GM23338 (cell line): ENCODE measurements at regions not wholly inside any gene's neighbourhood (a gene's known extent, or its start where the extent isn't known, plus 50 kb on each side); places are given as distances from the start of the nearest gene placed in this dataset.

Source experiments
- ATAC-seq: fragments of 200-7000 bp; cut with Tn5 transposase; 3 replicates; pipeline ENCODE4 v1.9.1; 2020
- DNase-seq: peaks from one replicate; pipeline ENCODE4 v3.0.0-alpha.2; 2015; ENCODE audit warnings: low spot score
- H2AFZ ChIP-seq: fragments of 200-600 bp; sonication (generic); 2 replicates; pipeline ENCODE4 v1.8.0; 2016; ENCODE audit warnings: antibody characterized with exemption, mild to moderate bottlenecking, moderate library complexity
- H3F3A ChIP-seq: fragments of 200-600 bp; sonication (generic); replicated peaks from 2 replicates; pipeline ENCODE4 v1.8.0; 2017; ENCODE audit warnings: antibody characterized with exemption, mixed run types, low read depth
- H3K27ac ChIP-seq: fragments of 200-600 bp; sonication (generic); 2 replicates; pipeline ENCODE4 v1.6.1; 2016; ENCODE audit warnings: low read depth
- H3K27me3 ChIP-seq: fragments of 200-600 bp; sonication (generic); 2 replicates; pipeline ENCODE4 v1.8.0; 2016; ENCODE audit warnings: mild to moderate bottlenecking, mixed run types, moderate library complexity; ENCODE audit not compliant: insufficient read depth
- H3K36me3 ChIP-seq: fragments of 200-600 bp; sonication (generic); 2 replicates; pipeline ENCODE4 v1.8.0; 2016; ENCODE audit warnings: mild to moderate bottlenecking; ENCODE audit not compliant: insufficient read depth
- H3K4me1 ChIP-seq: fragments of 200-600 bp; sonication (generic); 2 replicates; pipeline ENCODE4 v1.8.0; 2016; ENCODE audit warnings: mild to moderate bottlenecking, moderate library complexity; ENCODE audit not compliant: insufficient read depth
- H3K4me2 ChIP-seq: fragments of 200-600 bp; sonication (generic); 2 replicates; pipeline ENCODE4 v1.7.1; 2017; ENCODE audit warnings: mixed run types
- H3K4me3 ChIP-seq: fragments of 200-600 bp; sonication (generic); 2 replicates; pipeline ENCODE4 v1.6.1; 2016; ENCODE audit warnings: mixed run types
- H3K79me2 ChIP-seq: fragments of 200-600 bp; sonication (generic); replicated peaks from 2 replicates; pipeline ENCODE4 v1.8.0; 2017; ENCODE audit warnings: mild to moderate bottlenecking; ENCODE audit not compliant: insufficient read depth
- H3K9me2 ChIP-seq: fragments of 200-600 bp; sonication (generic); 2 replicates; pipeline ENCODE4 v1.8.0; 2017; ENCODE audit not compliant: insufficient read depth
- H4K20me1 ChIP-seq: fragments of 200-600 bp; sonication (generic); replicated peaks from 2 replicates; pipeline ENCODE4 v1.8.0; 2017; ENCODE audit warnings: mild to moderate bottlenecking; ENCODE audit not compliant: insufficient read depth
- H3K27ac Mint-ChIP-seq: 2 replicates; pipeline ENCODE4 v1.8.0; 2020; ENCODE audit warnings: inconsistent platforms, mild to moderate bottlenecking, moderate library complexity, mixed read lengths
- H3K27me3 Mint-ChIP-seq: 3 replicates; pipeline ENCODE4 v1.8.0; 2022; ENCODE audit warnings: low read depth, mild to moderate bottlenecking, moderate library complexity, mixed read lengths, inconsistent platforms; ENCODE audit not compliant: insufficient read depth, poor library complexity
- H3K36me3 Mint-ChIP-seq: 3 replicates; pipeline ENCODE4 v1.8.0; 2021; ENCODE audit warnings: low read depth, mild to moderate bottlenecking, inconsistent platforms, moderate library complexity, mixed read lengths
- H3K4me1 Mint-ChIP-seq: 3 replicates; pipeline ENCODE4 v1.8.0; 2020; ENCODE audit warnings: mild to moderate bottlenecking, inconsistent platforms, mixed read lengths
- H3K4me3 Mint-ChIP-seq: 3 replicates; pipeline ENCODE4 v1.8.0; 2021; ENCODE audit warnings: moderate library complexity, mild to moderate bottlenecking, inconsistent platforms, mixed read lengths
- H3K9me3 Mint-ChIP-seq: 3 replicates; pipeline ENCODE4 v1.8.0; 2020; ENCODE audit warnings: moderate library complexity, mild to moderate bottlenecking, inconsistent platforms, mixed read lengths
- CREB1 ChIP-seq: fragments of 250-450 bp; sonication (Bioruptor Pico); IDR thresholded peaks from 2 replicates; pipeline ENCODE4 v1.5.0; 2020; ENCODE audit warnings: low read depth, mild to moderate bottlenecking, moderate library complexity
- CTCF ChIP-seq, 2 experiments: fragments of 200-600 bp in 1 of 2; sonication (generic) in 1 of 2; conservative IDR thresholded peaks; 2 replicates each; pipeline versions ENCODE4 v1.5.1 to v1.6.1; 2016 to 2017; ENCODE audit warnings: antibody characterized with exemption in 2 of 2, low read depth in 2 of 2, mild to moderate bottlenecking in 2 of 2, moderate library complexity in 1 of 2
- ETS1 ChIP-seq: IDR thresholded peaks from 2 replicates; pipeline ENCODE4 v1.6.1; 2016; ENCODE audit warnings: antibody characterized with exemption
- EZH2 ChIP-seq: fragments of 200-600 bp; sonication (generic); IDR thresholded peaks from one replicate; pipeline ENCODE4 v1.8.0; 2017; ENCODE audit warnings: antibody characterized with exemption, mild to moderate bottlenecking, low read depth; ENCODE audit not compliant: unreplicated experiment
- POLR2AphosphoS5 ChIP-seq: IDR thresholded peaks from 2 replicates; pipeline ENCODE4 v1.6.1; 2016; ENCODE audit warnings: antibody characterized with exemption, low read depth
- STAT1 ChIP-seq: IDR thresholded peaks from one replicate; pipeline ENCODE4 v1.6.1; 2016; ENCODE audit warnings: antibody characterized with exemption; ENCODE audit not compliant: unreplicated experiment
- ZNF331 ChIP-seq: fragments of 250-450 bp; sonication (Bioruptor Pico); IDR thresholded peaks from 2 replicates; pipeline ENCODE4 v1.5.0; 2020; ENCODE audit warnings: low read depth, mild to moderate bottlenecking, moderate library complexity
- ZNF462 ChIP-seq: fragments of 250-450 bp; sonication (Bioruptor Pico); IDR thresholded peaks from 2 replicates; pipeline ENCODE4 v1.5.0; 2020; ENCODE audit warnings: mild to moderate bottlenecking, moderate library complexity

- H3K4me3 Mint-ChIP-seq = no peak overlapping the region
- TF ChIP-seq EZH2 (no peak), STAT1 (no peak), ZNF462 (no peak), CTCF (conservative IDR thresholded peaks at IDR 0.05; ENCODE audit: low read depth in 2 of 2) (no peak), ETS1 (no peak), CREB1 (CRISPR knock-in tag) (no peak), POLR2AphosphoS5 (no peak), ZNF331 (CRISPR knock-in tag) (no peak)
Observed at GRCh38 chr6:11852061-11852651, 73.6 kb upstream of the ADTRP start.

More at GRCh38 chr6:11852061-11852651, 73.6 kb upstream of the ADTRP start:
- no peak for DNase-seq
- H3K27me3 ChIP-seq = no peaks in the 10 kb centered on the region
- H3K79me2 ChIP-seq = no peaks in the 10 kb centered on the region
- H4K20me1 ChIP-seq = no peaks in the 10 kb centered on the region
- H3K4me2 ChIP-seq = no peak overlapping the region
- no peaks in the 10 kb centered on the region for H3K36me3 Mint-ChIP-seq
- no peaks in the 10 kb centered on the region for H3K4me1 ChIP-seq
- no peaks in the 10 kb centered on the region for H3K9me3 Mint-ChIP-seq
- no peak overlapping the region; the same call in 1 of the 2 replicates for H2AFZ ChIP-seq
- no peak for ATAC-seq
- H3K27ac ChIP-seq = no peak overlapping the region
- H3K9me2 ChIP-seq = no peaks in the 10 kb centered on the region
- H3F3A ChIP-seq = no peaks in the 10 kb centered on the region
- H3K4me3 ChIP-seq = no peak overlapping the region
- H3K27ac Mint-ChIP-seq = no peak overlapping the region
- H3K4me1 Mint-ChIP-seq = no peaks in the 10 kb centered on the region
- peaks cover 1% of the 10 kb centered on the region for H3K27me3 Mint-ChIP-seq
- no peaks in the 10 kb centered on the region for H3K36me3 ChIP-seq
